ENCODE measurements at regions not wholly inside any gene's neighbourhood (a gene's known extent, or its start where the extent isn't known, plus 50 kb on each side); places are given as distances from the start of the nearest gene placed in this dataset.
"Not testable (repeated sequence)": the region's sequence is repeated elsewhere in the genome, so short reads cannot be mapped to it uniquely, and the experiment has no call there.

DNA sequence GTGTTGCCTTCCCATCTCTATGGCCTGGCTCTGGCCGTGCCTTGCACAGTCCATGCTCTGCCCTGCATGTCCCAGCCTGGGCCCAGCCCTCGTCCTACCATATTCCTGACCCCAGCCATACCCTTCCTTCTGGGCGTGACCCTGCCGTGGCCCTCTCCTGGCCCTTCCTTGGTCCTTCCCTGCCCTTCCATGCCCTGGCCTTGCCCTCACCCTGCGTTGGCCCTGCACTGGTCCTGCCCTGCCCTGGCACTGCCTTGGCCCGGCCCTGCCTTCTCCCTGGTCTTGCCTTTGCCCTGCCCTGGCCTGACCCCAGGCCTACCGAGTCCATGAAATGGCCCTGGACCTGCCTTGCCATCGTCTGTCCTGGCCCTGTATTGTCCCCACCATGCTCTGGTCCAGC, 1561.8 kb downstream of the RPIA start:
- DNase-seq; H3K27me3 ChIP-seq (replicated peaks); in situ Hi-C loops (cut with HindIII; ENCODE audit: low pct_ligation_motif_present, low sequenced_read_pairs); H3K4me3 ChIP-seq (ENCODE audit: low read depth, low read length); H3K27ac ChIP-seq; H3K36me3 ChIP-seq (replicated peaks): not testable (repeated sequence)

GRCh38 chr2:90266888-90267287, 1575.4 kb downstream of the RPIA start:
- DNase-seq; H3K36me3 ChIP-seq (replicated peaks); H3K4me3 ChIP-seq (ENCODE audit: low read depth, low read length); H3K27me3 ChIP-seq (replicated peaks); in situ Hi-C loops (cut with HindIII; ENCODE audit: low pct_ligation_motif_present, low sequenced_read_pairs); H3K27ac ChIP-seq: not testable (repeated sequence)

- H3K27ac ChIP-seq; DNase-seq; H3K27me3 ChIP-seq (replicated peaks); H3K36me3 ChIP-seq (replicated peaks); H3K4me3 ChIP-seq (ENCODE audit: low read depth, low read length); in situ Hi-C loops (cut with HindIII; ENCODE audit: low pct_ligation_motif_present, low sequenced_read_pairs): not testable (repeated sequence)
Observed at GRCh38 chr2:90287751-90288150, 1596.3 kb downstream of the RPIA start.

DNA sequence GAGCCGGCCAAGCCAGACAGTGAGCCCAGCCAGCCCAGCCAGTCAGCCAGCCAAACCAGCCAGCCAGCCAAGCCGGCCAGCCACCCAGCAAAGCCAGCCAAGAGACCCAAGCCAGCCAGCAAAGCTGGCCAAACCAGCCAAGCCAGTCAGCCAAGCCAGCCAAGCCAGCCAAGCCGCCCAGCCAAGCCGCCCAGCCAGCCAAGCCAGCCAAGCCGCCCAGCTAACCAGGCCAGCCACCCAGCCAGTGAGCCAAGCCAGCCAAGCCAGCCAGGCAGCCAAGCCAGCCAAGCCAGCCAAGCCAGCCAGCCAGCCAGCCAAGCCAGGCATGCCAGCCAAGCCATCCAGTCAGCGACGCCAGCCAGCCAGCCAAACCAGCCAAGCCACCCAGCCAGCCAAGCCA, 1596.9 kb downstream of the RPIA start:
- H3K27ac ChIP-seq; in situ Hi-C loops (cut with HindIII; ENCODE audit: low pct_ligation_motif_present, low sequenced_read_pairs); H3K4me3 ChIP-seq (ENCODE audit: low read depth, low read length); H3K27me3 ChIP-seq (replicated peaks); DNase-seq; H3K36me3 ChIP-seq (replicated peaks): not testable (repeated sequence)

DNA sequence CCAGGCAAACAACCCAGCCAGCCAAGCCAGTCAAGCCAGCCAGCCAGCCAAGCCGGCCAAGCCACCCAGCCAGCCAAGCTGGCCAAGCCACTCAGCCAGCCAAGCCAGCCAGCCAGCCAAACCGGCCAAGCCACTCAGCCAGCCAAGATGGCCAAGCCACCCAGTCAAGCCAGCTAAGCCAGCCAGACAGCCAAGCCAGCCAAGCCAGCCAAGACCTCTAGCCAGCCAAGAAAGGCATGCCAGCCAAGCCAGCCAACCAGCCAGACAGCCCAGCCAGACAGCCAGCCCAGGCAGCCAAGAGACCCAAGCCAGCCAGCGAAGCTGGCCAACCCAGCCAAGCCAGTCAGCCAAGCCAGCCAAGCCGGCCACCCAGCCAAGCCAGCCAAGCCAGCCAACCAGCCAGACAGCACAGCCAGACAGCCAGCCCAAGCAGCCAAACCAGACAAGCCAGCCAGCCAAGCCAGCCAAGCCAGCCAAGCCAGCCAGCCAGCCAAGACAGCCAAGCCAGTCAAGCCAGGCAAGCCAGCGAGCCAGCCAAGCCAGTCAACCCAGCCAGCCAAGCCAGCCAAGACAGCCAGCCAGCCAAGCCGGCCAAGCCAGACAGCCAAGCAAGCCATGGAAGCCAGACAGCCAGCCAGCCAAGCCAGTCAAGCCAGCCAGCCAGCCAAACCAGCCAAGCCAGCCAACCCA, 1598.0 kb downstream of the RPIA start:
- in situ Hi-C loops (cut with HindIII; ENCODE audit: low pct_ligation_motif_present, low sequenced_read_pairs); H3K36me3 ChIP-seq (replicated peaks); DNase-seq; H3K27me3 ChIP-seq (replicated peaks); H3K27ac ChIP-seq; H3K4me3 ChIP-seq (ENCODE audit: low read depth, low read length): not testable (repeated sequence)

GRCh38 chr2:90290701-90291100, 1599.2 kb downstream of the RPIA start:
- DNase-seq; H3K27me3 ChIP-seq (replicated peaks); H3K4me3 ChIP-seq (ENCODE audit: low read depth, low read length); in situ Hi-C loops (cut with HindIII; ENCODE audit: low pct_ligation_motif_present, low sequenced_read_pairs); H3K36me3 ChIP-seq (replicated peaks); H3K27ac ChIP-seq: not testable (repeated sequence)

DNA sequence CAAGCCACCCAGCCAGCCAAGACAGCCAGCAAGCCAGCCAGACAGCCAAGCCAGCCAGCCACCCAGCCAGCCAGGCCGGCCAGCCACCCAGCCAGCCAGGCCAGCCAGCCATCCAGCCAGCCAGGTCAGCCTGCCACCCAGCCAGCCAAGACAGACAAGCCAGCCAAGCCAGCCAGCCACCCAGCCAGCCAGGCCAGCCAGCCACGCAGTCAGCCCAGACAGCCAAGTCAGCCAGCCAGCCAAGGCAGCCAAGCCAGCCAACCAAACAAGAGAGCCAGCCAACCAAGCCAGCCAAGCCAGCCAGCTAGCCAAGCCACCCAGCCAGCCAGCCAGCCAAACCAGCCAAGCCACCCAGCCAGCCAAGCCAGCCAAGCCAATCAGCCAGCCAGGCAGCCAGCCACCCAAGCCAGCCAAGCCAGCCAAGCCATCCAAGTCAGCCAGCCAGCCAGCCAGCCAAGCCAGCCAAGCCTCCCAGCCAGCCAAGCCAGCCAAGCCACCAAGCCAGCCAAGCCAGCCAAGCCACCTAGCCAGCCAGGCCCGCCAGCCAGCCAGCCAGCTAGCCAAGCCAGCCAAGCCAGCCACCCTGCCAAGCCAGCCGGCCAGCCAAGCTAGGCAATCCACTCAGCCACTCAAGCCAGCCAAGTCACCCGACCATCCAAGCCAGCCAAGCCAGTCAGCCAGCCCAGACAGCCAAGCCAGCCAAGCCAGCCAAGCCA, 1599.9 kb downstream of the RPIA start:
- H3K4me3 ChIP-seq (ENCODE audit: low read depth, low read length); H3K27me3 ChIP-seq (replicated peaks); DNase-seq; in situ Hi-C loops (cut with HindIII; ENCODE audit: low pct_ligation_motif_present, low sequenced_read_pairs); H3K27ac ChIP-seq; H3K36me3 ChIP-seq (replicated peaks): not testable (repeated sequence)

DNA sequence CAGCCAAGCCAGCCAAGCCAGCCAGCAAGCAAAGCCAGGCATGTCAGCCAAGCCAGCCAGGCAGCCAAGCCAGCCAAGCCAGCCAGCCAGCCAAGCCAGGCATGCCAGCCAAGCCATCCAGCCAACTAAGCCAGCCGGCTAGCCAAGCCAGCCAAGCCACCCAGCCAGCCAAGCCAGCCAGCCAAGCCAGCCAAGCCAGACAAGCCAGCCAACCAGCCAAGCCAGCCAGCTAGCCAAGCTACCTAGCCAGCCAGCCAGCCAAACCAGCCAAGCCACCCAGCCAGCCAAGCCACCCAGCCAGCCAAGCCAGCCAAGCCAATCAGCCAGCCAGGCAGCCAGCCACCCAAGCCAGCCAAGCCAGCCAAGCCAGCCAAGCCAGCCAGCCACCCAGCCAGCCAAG, 1600.5 kb downstream of the RPIA start:
- H3K36me3 ChIP-seq (replicated peaks); H3K27me3 ChIP-seq (replicated peaks); in situ Hi-C loops (cut with HindIII; ENCODE audit: low pct_ligation_motif_present, low sequenced_read_pairs); H3K4me3 ChIP-seq (ENCODE audit: low read depth, low read length); H3K27ac ChIP-seq; DNase-seq: not testable (repeated sequence)

DNA sequence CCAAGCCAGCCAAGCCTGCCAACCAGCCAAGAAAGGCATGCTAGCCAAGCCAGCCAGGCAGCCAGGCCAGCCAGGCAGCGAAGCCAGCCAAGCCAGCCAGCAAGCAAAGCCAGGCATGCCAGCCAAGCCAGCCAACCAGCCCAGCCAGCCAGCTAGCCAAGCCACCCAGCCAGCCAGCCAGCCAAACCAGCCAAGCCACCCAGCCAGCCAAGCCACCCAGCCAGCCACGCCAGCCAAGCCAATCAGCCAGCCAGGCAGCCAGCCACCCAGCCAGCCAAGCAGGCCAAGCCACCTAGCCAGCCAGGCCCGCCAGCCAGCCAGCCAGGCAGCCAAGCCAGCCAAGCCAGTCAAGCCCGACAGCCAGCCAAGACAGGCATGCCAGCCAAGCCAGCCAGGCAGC, 1601.0 kb downstream of the RPIA start:
- H3K27me3 ChIP-seq (replicated peaks); H3K4me3 ChIP-seq (ENCODE audit: low read depth, low read length); in situ Hi-C loops (cut with HindIII; ENCODE audit: low pct_ligation_motif_present, low sequenced_read_pairs); H3K36me3 ChIP-seq (replicated peaks); DNase-seq; H3K27ac ChIP-seq: not testable (repeated sequence)

- H3K4me3 ChIP-seq (ENCODE audit: low read depth, low read length); DNase-seq; H3K27me3 ChIP-seq (replicated peaks); H3K36me3 ChIP-seq (replicated peaks); H3K27ac ChIP-seq; in situ Hi-C loops (cut with HindIII; ENCODE audit: low pct_ligation_motif_present, low sequenced_read_pairs): not testable (repeated sequence)
Observed at GRCh38 chr2:90293224-90293623, 1601.8 kb downstream of the RPIA start.

DNA sequence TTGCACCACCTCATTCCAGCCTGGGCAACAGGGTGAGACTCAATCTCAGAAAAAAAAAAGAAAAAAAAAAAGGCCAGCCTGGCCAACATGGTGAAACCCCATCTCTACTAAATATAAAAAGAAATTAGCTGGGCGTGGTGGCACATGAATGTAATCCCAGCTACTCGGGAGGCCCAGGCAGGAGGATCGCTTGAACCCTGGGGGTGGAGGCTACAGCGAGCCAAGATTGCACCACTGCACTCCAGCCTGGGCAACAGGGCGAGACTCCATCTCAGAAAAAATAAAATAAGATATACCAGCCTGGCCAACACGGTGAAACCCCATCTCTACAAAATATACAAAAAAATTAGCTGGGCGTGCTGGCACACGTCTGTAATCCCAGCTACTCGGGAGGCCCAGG, 1602.3 kb downstream of the RPIA start:
- in situ Hi-C loops (cut with HindIII; ENCODE audit: low pct_ligation_motif_present, low sequenced_read_pairs): not testable (repeated sequence)

GRCh38 chr2:90295036-90295750, 1603.7 kb downstream of the RPIA start:
- H3K36me3 ChIP-seq (replicated peaks); H3K27me3 ChIP-seq (replicated peaks); in situ Hi-C loops (cut with HindIII; ENCODE audit: low pct_ligation_motif_present, low sequenced_read_pairs); H3K4me3 ChIP-seq (ENCODE audit: low read depth, low read length); DNase-seq; H3K27ac ChIP-seq: not testable (repeated sequence)

More for the DNA sequence above, 1602.3 kb downstream of the RPIA start:
- H3K4me3 ChIP-seq (ENCODE audit: low read depth, low read length); H3K27me3 ChIP-seq (replicated peaks); H3K36me3 ChIP-seq (replicated peaks); H3K27ac ChIP-seq; DNase-seq: not testable (repeated sequence)

GRCh38 chr2:90296484-90296777, 1605.0 kb downstream of the RPIA start:
- DNase-seq; H3K36me3 ChIP-seq (replicated peaks); in situ Hi-C loops (cut with HindIII; ENCODE audit: low pct_ligation_motif_present, low sequenced_read_pairs); H3K27ac ChIP-seq; H3K27me3 ChIP-seq (replicated peaks); H3K4me3 ChIP-seq (ENCODE audit: low read depth, low read length): not testable (repeated sequence)

DNA sequence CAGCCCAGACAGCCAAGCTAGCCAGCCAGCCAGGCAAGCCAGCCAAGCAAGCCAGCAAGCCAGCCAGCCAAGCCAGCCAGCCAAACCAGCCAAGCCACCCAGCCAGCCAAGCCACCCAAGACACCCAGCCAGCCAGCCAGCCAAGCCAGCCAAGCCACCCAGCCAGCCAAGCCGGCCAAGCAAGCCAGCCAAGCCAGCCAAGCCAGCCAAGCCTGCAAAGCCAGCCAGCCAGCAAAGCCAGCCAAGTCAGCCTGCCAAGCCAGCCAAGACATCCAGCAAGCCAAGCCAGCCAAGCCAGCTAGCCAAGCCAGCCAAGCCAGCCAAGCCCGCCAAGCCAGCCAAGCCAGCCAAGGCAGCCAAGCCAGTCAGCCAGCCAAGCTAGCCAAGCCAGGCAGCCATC, 1606.2 kb downstream of the RPIA start:
- H3K27me3 ChIP-seq (replicated peaks); H3K36me3 ChIP-seq (replicated peaks); H3K27ac ChIP-seq; in situ Hi-C loops (cut with HindIII; ENCODE audit: low pct_ligation_motif_present, low sequenced_read_pairs); H3K4me3 ChIP-seq (ENCODE audit: low read depth, low read length); DNase-seq: not testable (repeated sequence)

All from brain microvascular endothelial cell (primary cell).